Cardiac muscle cell (in vitro differentiated cells and primary cell): ENCODE measurements at regions not wholly inside any gene's neighbourhood (a gene's known extent, or its start where the extent isn't known, plus 50 kb on each side); places are given as distances from the start of the nearest gene placed in this dataset.
"Not testable (repeated sequence)": the region's sequence is repeated elsewhere in the genome, so short reads cannot be mapped to it uniquely, and the experiment has no call there.

Experiments
- DNase-seq, 2 donors: peaks; one replicate each; pipeline versions ENCODE4 v3.0.0 to v3.0.0-alpha.2; 2010 to 2017; ENCODE audit warnings: low read depth in 1 of 2, low spot score in 1 of 2
- H3K27ac ChIP-seq: fragments of 200-600 bp; sonication (generic); 2 replicates; pipeline ENCODE4 v1.5.1; 2016
- H3K27me3 ChIP-seq: fragments of 200-600 bp; sonication (generic); 2 replicates; pipeline ENCODE4 v1.6.0; 2016; ENCODE audit warnings: control low read depth
- H3K36me3 ChIP-seq: fragments of 200-600 bp; sonication (generic); 2 replicates; pipeline ENCODE4 v1.5.1; 2016; ENCODE audit warnings: control low read depth
- H3K4me1 ChIP-seq: fragments of 200-600 bp; sonication (generic); 2 replicates; pipeline ENCODE4 v1.8.1; 2017; ENCODE audit warnings: low read depth, mild to moderate bottlenecking, mixed run types
- H3K4me3 ChIP-seq: fragments of 200-600 bp; sonication (generic); 2 replicates; pipeline ENCODE4 v1.5.1; 2016; ENCODE audit warnings: mild to moderate bottlenecking
- H3K9me3 ChIP-seq: fragments of 200-600 bp; sonication (generic); 2 replicates; pipeline ENCODE4 v1.5.1; 2017; ENCODE audit warnings: low read depth, mild to moderate bottlenecking, control low read depth
- CTCF ChIP-seq: IDR thresholded peaks from 2 replicates; pipeline ENCODE4 v1.5.1; 2012; ENCODE audit warnings: low read depth, mild to moderate bottlenecking, low read length

GRCh38 chr18:14221689-14222088 is 89.5 kb upstream of the ZNF519 start:
- no peak overlapping the region for H3K4me3 ChIP-seq
- no peaks in the 10 kb centered on the region for H3K9me3 ChIP-seq
- no peaks in the 10 kb centered on the region for H3K27me3 ChIP-seq
- no peaks in the 10 kb centered on the region for H3K36me3 ChIP-seq
- no peak for DNase-seq
- H3K27ac ChIP-seq = no peak overlapping the region
- H3K4me1 ChIP-seq = no peaks in the 10 kb centered on the region
- no peak for TF ChIP-seq CTCF

GRCh38 chr18:14215952-14216351 is 83.7 kb upstream of the ZNF519 start:
- H3K9me3 ChIP-seq, H3K36me3 ChIP-seq, H3K4me3 ChIP-seq, H3K4me1 ChIP-seq, DNase-seq, H3K27ac ChIP-seq, H3K27me3 ChIP-seq: not testable (repeated sequence)

- H3K27ac ChIP-seq, DNase-seq, H3K27me3 ChIP-seq, H3K4me3 ChIP-seq, H3K9me3 ChIP-seq, H3K4me1 ChIP-seq, H3K36me3 ChIP-seq: not testable (repeated sequence)
Measured at GRCh38 chr18:14203424-14203823, 71.2 kb upstream of the ZNF519 start.

GRCh38 chr18:14190776-14191442 is 58.7 kb upstream of the ZNF519 start:
- H3K9me3 ChIP-seq, H3K36me3 ChIP-seq, H3K27ac ChIP-seq, H3K4me3 ChIP-seq, DNase-seq, H3K4me1 ChIP-seq, H3K27me3 ChIP-seq: not testable (repeated sequence)

GRCh38 chr18:14189858-14190257 is 57.6 kb upstream of the ZNF519 start:
- H3K9me3 ChIP-seq = peaks cover 2% of the 10 kb centered on the region
- DNase-seq = peak in 1 of 2 donors; percentile 9
- TF ChIP-seq CTCF = no peak
- H3K4me3 ChIP-seq = no peak overlapping the region
- no peak overlapping the region for H3K27ac ChIP-seq
- no peaks in the 10 kb centered on the region for H3K36me3 ChIP-seq
- no peaks in the 10 kb centered on the region for H3K4me1 ChIP-seq
- H3K27me3 ChIP-seq = no peaks in the 10 kb centered on the region

- peak in 1 of 2 donors; percentile 1 for DNase-seq
- H3K27ac ChIP-seq, H3K27me3 ChIP-seq, H3K36me3 ChIP-seq, H3K9me3 ChIP-seq, H3K4me1 ChIP-seq, H3K4me3 ChIP-seq: not testable (repeated sequence)
Measured at GRCh38 chr18:14188751-14189406, 56.6 kb upstream of the ZNF519 start.
